ENCODE measurements at regions not wholly inside any gene's neighbourhood (a gene's known extent, or its start where the extent isn't known, plus 50 kb on each side); places are given as distances from the start of the nearest gene placed in this dataset.
A peak's percentile ranks its signal among the peaks of the same experiment; 100 is the strongest.

DNA sequence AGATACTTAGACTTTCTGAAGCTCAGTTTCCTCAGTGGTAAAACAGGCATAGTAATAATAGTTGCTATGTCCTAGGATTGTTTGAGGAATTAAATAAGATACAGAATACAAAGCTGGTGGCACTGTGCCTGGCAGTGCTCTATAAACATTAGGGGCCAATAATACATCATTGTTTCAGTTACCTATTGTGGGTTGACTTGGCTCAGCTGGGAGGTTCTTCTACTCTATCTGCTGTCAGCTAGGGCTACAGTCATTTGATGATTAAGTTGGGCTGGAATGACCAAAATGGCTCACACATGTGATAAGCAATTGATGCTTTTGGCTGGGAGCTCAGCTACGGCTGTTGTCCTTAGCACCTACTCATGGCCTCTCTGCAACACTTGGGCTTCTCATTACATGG is 121.2 kb upstream of the USP9X start:
- DNase-seq = no peak
- H3K27ac ChIP-seq (ENCODE audit: low read length) = no peak overlapping the region
- WGBS (ENCODE audit: insufficient coverage, low lambda C conversion rate) = no CpG with 5 or more reads among the region's 1 CpG
- H3K4me3 ChIP-seq (ENCODE audit: low read length) = no peak overlapping the region
- no peaks in the 10 kb centered on the region for H3K9me3 ChIP-seq (ENCODE audit: control insufficient read depth, low read depth, low read length)
- no peaks in the 10 kb centered on the region for H3K27me3 ChIP-seq (ENCODE audit: control insufficient read depth, insufficient read depth, low read length)
- H3K4me1 ChIP-seq (ENCODE audit: control insufficient read depth, insufficient read depth, low read length) = no peaks in the 10 kb centered on the region
- H3K36me3 ChIP-seq (ENCODE audit: control insufficient read depth, insufficient read depth, low read length) = no peaks in the 10 kb centered on the region

DNA sequence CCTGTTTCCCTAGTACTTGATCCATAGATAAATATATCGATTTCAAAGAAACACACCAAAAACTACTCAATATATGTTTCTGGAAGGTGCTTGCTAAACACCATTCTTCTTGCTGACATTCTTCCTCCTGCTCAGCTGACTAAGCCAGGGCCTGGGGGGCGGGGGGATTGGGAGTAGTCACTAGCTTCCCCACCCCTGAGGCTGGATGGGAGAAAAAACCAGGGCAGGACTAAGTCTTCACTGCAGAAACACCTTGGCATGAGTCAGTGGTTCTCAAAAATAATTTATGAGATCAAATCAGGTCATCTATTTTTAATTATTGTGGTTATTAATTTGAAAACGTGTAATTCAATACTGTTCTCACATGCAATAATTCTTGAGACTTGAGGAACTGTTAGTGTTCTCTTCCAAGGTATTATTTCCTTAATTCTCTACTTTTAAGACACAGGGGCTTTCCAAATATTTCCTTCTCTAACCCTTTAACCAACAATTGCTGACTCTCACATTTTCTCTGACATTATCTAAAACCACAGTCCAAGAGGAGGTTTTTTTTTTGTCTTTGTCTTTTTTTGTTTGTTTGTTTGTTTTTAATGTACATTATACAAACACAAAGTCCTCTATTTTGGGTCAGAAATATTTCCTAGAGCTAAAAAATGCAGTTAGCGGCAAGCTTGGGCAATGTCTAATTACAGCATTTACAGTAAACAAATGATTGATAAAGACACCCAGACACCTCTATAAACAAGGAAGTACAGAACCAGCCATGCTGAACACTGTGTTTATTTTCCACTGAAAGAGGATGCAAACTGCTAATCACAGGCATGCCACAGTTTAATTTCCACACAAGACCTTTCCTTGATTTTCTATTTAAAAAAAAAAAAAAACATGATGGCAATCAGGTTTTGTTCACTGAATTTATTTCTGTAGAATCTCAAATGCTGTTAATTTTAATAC is 120.3 kb upstream of the USP9X start:
- DNase-seq = no peak
- no peak overlapping the region for H3K27ac ChIP-seq (ENCODE audit: low read length)
- no CpG with 5 or more reads among the region's 4 CpGs for WGBS (ENCODE audit: insufficient coverage, low lambda C conversion rate)
- H3K27me3 ChIP-seq (ENCODE audit: control insufficient read depth, insufficient read depth, low read length) = no peaks in the 10 kb centered on the region
- no peaks in the 10 kb centered on the region for H3K9me3 ChIP-seq (ENCODE audit: control insufficient read depth, low read depth, low read length)
- no peak overlapping the region for H3K4me3 ChIP-seq (ENCODE audit: low read length)
- H3K4me1 ChIP-seq (ENCODE audit: control insufficient read depth, insufficient read depth, low read length) = no peaks in the 10 kb centered on the region
- no peaks in the 10 kb centered on the region for H3K36me3 ChIP-seq (ENCODE audit: control insufficient read depth, insufficient read depth, low read length)

DNA sequence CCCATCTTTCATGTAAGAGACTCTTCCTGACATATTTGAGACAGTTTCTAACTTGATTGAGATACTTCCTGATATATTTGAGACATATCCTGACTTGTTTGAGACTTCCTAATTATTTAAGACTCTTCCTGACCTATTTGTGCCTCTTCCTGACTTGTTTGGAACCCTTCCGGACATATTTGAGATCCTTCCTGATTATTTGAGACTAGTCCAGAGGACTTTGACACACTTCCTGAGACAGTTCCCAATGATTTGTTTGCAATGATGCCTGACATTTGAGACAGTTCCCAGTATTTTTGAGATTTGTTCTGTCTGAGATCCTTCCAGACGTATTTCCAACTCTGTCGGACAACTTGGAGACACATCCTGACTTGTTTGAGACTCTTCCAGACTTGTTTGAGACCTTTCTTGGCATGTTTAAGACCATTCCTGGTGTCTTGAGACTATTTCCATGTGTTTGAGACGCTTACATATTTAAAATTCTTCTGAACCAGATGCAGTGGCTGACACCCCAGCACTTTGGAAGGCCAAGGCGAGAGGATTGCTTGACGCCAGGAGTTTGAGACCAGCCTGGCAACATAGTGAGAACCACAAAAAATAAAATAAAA is 118.9 kb upstream of the USP9X start:
- no CpG with 5 or more reads among the region's 6 CpGs for WGBS (ENCODE audit: insufficient coverage, low lambda C conversion rate)
- Histone ChIP-seq H3K4me1 (ENCODE audit: control insufficient read depth, insufficient read depth, low read length) (no peaks in the 10 kb centered on the region), H3K4me3 (ENCODE audit: low read length) (no peak overlapping the region), H3K36me3 (ENCODE audit: control insufficient read depth, insufficient read depth, low read length) (no peaks in the 10 kb centered on the region), H3K27me3 (ENCODE audit: control insufficient read depth, insufficient read depth, low read length) (no peaks in the 10 kb centered on the region), H3K9me3 (ENCODE audit: control insufficient read depth, low read depth, low read length) (no peaks in the 10 kb centered on the region), H3K27ac (ENCODE audit: low read length) (no peak overlapping the region)
- no peak for DNase-seq

DNA sequence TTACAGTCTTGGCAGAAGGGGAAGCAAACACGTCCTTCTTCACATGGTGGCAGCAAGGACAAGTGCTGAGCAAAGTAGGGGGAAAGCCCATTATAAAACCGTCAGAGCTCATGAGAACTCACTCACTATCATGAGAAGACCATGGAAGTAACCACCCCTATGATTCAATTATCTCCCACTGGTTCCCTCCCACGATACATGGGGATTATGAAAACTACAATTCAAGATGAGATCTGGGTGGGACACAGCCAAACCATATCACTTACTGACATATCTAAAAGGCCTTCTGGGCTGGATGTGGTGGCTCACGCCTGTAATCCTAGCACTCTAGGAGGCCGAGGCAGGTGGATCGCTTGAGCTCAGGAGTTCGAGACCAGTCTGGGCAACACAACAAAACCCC is 117.1 kb upstream of the USP9X start:
- Histone ChIP-seq H3K27me3 (ENCODE audit: control insufficient read depth, insufficient read depth, low read length) (no peaks in the 10 kb centered on the region), H3K36me3 (ENCODE audit: control insufficient read depth, insufficient read depth, low read length) (no peaks in the 10 kb centered on the region), H3K9me3 (ENCODE audit: control insufficient read depth, low read depth, low read length) (no peaks in the 10 kb centered on the region), H3K4me3 (ENCODE audit: low read length) (no peak overlapping the region), H3K27ac (ENCODE audit: low read length) (no peak overlapping the region), H3K4me1 (ENCODE audit: control insufficient read depth, insufficient read depth, low read length) (no peaks in the 10 kb centered on the region)
- no peak for DNase-seq
- WGBS (ENCODE audit: insufficient coverage, low lambda C conversion rate) = no CpG with 5 or more reads among the region's 7 CpGs

DNA sequence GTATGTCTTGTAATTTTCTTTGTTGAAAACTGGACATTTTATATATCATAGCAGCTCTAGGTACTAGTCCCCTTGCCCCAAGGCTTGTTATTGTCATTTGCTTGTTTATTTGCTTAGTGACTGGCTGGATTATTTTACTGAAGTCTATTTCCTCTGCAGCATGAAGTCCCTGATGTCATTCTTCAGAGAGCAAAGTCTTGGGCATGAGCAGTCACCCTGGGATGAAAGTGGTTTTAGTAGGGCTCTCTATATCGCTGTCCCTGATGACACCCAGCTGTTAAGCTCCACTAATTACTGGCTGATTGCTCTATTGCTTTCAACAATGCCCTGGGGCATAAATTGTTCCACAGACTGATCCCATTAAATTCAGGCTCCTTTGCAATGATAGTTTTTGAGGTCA is 113.5 kb upstream of the USP9X start:
- DNase-seq = peak in 1 of 2 donors; percentile 3
- H3K36me3 ChIP-seq (ENCODE audit: control insufficient read depth, insufficient read depth, low read length) = no peaks in the 10 kb centered on the region
- no peaks in the 10 kb centered on the region for H3K4me1 ChIP-seq (ENCODE audit: control insufficient read depth, insufficient read depth, low read length)
- no peaks in the 10 kb centered on the region for H3K9me3 ChIP-seq (ENCODE audit: control insufficient read depth, low read depth, low read length)
- no peak overlapping the region for H3K4me3 ChIP-seq (ENCODE audit: low read length)
- no peak overlapping the region for H3K27ac ChIP-seq (ENCODE audit: low read length)
- WGBS (ENCODE audit: insufficient coverage, low lambda C conversion rate) = no CpG with 5 or more reads among the region's 1 CpG
- no peaks in the 10 kb centered on the region for H3K27me3 ChIP-seq (ENCODE audit: control insufficient read depth, insufficient read depth, low read length)

DNA sequence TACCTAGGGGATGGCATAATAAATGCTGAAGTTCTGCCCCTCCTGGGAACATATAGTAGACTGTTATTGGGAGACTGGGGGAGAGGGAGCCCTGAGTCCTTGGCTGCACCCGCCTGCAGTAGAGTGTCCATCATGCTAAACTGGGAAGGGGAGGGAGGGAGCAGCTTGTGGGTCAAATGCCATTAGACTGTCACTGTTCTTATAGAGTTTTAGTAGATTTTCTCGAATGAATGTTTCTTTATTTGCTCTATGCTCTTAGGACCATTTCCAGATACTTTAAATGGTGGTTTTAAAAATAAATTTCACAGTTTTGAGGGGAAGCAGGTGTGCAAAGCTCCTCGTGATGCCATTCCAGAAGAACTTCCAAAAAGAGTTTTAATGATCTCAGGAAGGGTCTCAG is 111.6 kb upstream of the USP9X start:
- no peaks in the 10 kb centered on the region for H3K27me3 ChIP-seq (ENCODE audit: control insufficient read depth, insufficient read depth, low read length)
- WGBS (ENCODE audit: insufficient coverage, low lambda C conversion rate) = no CpG with 5 or more reads among the region's 3 CpGs

DNA sequence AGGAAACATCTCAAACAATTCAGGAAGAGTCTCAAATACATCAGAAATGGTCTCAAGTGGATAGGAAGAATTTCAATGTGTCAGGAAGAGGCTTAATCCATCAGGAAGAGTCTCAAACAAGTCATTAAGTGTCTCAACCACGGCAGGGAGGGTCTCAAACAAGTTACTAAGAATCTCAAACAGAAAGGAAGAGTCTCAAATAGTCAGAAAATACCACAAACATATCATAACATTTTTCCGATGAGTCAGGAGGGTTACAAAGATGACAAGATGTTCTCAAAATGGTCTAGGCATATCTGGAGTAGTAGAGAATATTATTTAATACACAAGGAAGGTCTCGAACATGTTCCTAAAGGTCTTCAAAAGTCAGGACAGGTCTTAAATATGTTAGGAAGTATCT is 109.3 kb upstream of the USP9X start:
- Histone ChIP-seq H3K9me3 (ENCODE audit: control insufficient read depth, low read depth, low read length) (no peaks in the 10 kb centered on the region), H3K27ac (ENCODE audit: low read length) (no peak overlapping the region), H3K27me3 (ENCODE audit: control insufficient read depth, insufficient read depth, low read length) (no peaks in the 10 kb centered on the region), H3K36me3 (ENCODE audit: control insufficient read depth, insufficient read depth, low read length) (no peaks in the 10 kb centered on the region), H3K4me1 (ENCODE audit: control insufficient read depth, insufficient read depth, low read length) (no peaks in the 10 kb centered on the region), H3K4me3 (ENCODE audit: low read length) (no peak overlapping the region)
- no peak for DNase-seq
- 100% methylated on average over 1 of the region's 3 CpGs for WGBS (ENCODE audit: insufficient coverage, low lambda C conversion rate)

More for the DNA sequence above, 111.6 kb upstream of the USP9X start:
- H3K4me3 ChIP-seq (ENCODE audit: low read length) = no peak overlapping the region
- H3K36me3 ChIP-seq (ENCODE audit: control insufficient read depth, insufficient read depth, low read length) = no peaks in the 10 kb centered on the region
- DNase-seq = no peak
- H3K27ac ChIP-seq (ENCODE audit: low read length) = no peak overlapping the region
- H3K9me3 ChIP-seq (ENCODE audit: control insufficient read depth, low read depth, low read length) = no peaks in the 10 kb centered on the region
- no peaks in the 10 kb centered on the region for H3K4me1 ChIP-seq (ENCODE audit: control insufficient read depth, insufficient read depth, low read length)

DNA sequence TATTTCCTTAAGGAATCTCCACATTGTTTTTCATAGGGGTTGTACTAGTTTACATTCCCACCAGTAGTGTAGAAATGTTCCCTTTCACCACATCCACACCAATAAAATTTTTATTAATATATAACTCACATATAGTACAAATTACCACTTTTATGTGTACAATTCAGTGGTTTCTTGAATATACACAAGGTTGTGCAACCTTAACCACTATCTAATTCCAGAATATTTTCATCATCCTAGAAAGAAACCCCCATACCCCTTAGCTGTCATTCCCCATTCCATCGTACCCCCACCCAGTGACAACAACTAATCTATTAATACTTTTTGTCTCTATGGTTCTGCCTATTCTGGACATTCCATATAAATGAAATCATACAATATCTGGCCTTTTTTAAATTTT is 108.3 kb upstream of the USP9X start:
- no peak for DNase-seq
- no CpG with 5 or more reads among the region's 1 CpG for WGBS (ENCODE audit: insufficient coverage, low lambda C conversion rate)
- no peaks in the 10 kb centered on the region for H3K4me1 ChIP-seq (ENCODE audit: control insufficient read depth, insufficient read depth, low read length)

DNA sequence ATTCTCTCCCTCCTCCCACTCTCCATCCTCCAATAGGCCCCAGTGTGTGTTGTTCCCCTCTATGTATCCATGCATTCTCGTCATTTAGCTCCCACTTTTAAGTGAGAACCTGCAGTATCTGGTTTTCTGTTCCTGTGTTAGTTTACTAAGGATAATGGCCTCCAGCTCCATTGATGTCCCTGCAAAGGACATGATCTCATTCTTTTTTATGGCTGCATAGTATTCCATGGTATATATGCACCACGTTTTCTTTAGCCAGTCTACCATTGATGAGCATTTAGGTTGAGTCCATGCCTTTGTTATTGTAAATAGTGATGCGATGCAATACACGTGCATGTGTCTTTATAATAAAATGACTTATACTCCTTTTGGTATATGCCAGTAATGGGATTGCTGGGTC is 100.3 kb upstream of the USP9X start:
- Histone ChIP-seq H3K4me3 (ENCODE audit: low read length) (no peak overlapping the region), H3K4me1 (ENCODE audit: control insufficient read depth, insufficient read depth, low read length) (no peaks in the 10 kb centered on the region), H3K36me3 (ENCODE audit: control insufficient read depth, insufficient read depth, low read length) (no peaks in the 10 kb centered on the region), H3K9me3 (ENCODE audit: control insufficient read depth, low read depth, low read length) (no peaks in the 10 kb centered on the region), H3K27ac (ENCODE audit: low read length) (no peak overlapping the region), H3K27me3 (ENCODE audit: control insufficient read depth, insufficient read depth, low read length) (no peaks in the 10 kb centered on the region)
- no peak for DNase-seq
- WGBS (ENCODE audit: insufficient coverage, low lambda C conversion rate) = no CpG with 5 or more reads among the region's 4 CpGs

More for the DNA sequence above, 108.3 kb upstream of the USP9X start:
- no peak overlapping the region for H3K27ac ChIP-seq (ENCODE audit: low read length)
- H3K36me3 ChIP-seq (ENCODE audit: control insufficient read depth, insufficient read depth, low read length) = no peaks in the 10 kb centered on the region
- H3K27me3 ChIP-seq (ENCODE audit: control insufficient read depth, insufficient read depth, low read length) = no peaks in the 10 kb centered on the region
- H3K9me3 ChIP-seq (ENCODE audit: control insufficient read depth, low read depth, low read length) = no peaks in the 10 kb centered on the region
- no peak overlapping the region for H3K4me3 ChIP-seq (ENCODE audit: low read length)

DNA sequence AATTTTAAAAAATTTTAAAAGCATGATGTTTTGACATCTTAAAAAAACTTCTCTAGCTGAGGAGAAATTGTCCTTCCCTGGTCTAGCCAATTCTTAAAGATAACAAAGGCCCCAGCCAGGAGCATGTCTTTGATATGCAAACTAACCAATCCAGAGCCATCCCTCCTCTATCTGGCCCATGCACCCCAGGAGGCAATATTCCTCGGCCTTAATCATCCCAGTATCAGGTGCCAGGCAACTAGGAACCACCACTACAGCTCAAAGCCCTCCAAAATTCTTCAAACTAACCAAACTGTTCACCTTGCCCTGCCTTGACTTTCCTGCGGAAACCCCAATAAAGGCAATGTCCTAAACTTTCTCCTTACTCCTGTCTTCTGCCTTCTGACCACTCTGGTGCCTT is 97.8 kb upstream of the USP9X start:
- Histone ChIP-seq H3K36me3 (ENCODE audit: control insufficient read depth, insufficient read depth, low read length) (no peaks in the 10 kb centered on the region), H3K4me3 (ENCODE audit: low read length) (no peak overlapping the region), H3K9me3 (ENCODE audit: control insufficient read depth, low read depth, low read length) (no peaks in the 10 kb centered on the region), H3K4me1 (ENCODE audit: control insufficient read depth, insufficient read depth, low read length) (peaks cover 4% of the 10 kb centered on the region), H3K27ac (ENCODE audit: low read length) (no peak overlapping the region), H3K27me3 (ENCODE audit: control insufficient read depth, insufficient read depth, low read length) (no peaks in the 10 kb centered on the region)
- DNase-seq = no peak
- WGBS (ENCODE audit: insufficient coverage, low lambda C conversion rate) = no CpG with 5 or more reads among the region's 2 CpGs
